Common myeloid progenitor, CD34-positive (primary cell): ENCODE measurements at regions not wholly inside any gene's neighbourhood (a gene's known extent, or its start where the extent isn't known, plus 50 kb on each side); places are given as distances from the start of the nearest gene placed in this dataset.

Source experiments
- CTCF ChIA-PET: fragments of 350-600 bp; sonication (Branson Sonifier 250); formaldehyde crosslinking; loops from one replicate; lab custom pipeline; 2021; ENCODE audit warnings: antibody characterized with exemption; lab: Charles Lee
- POLR2A ChIA-PET: fragments of 350-600 bp; sonication (Branson Sonifier 250); formaldehyde crosslinking; loops from one replicate; lab custom pipeline; 2021; ENCODE audit warnings: antibody characterized with exemption; lab: Charles Lee
- DNase-seq, 3 donors: peaks; one replicate each; pipeline versions ENCODE4 v3.0.0 to v3.0.0-alpha.2; 2013
- H3K27ac ChIP-seq, 2 experiments: 1 replicate in 1 of 2; 2 replicates in 1 of 2; pipeline ENCODE4 v1.7.0; 2013; ENCODE audit warnings: inconsistent platforms in 2 of 2, low read length in 2 of 2, mild to moderate bottlenecking in 2 of 2, low read depth in 1 of 2, moderate library complexity in 1 of 2; ENCODE audit not compliant: severe bottlenecking in 2 of 2, insufficient read depth in 1 of 2, poor library complexity in 1 of 2
- H3K27me3 ChIP-seq, 5 experiments: replicated peaks in 2 of 5; 1 replicate in 3 of 5; 2 replicates in 2 of 5; pipeline versions ENCODE4 v1.6.1 to v1.7.0; 2013; ENCODE audit warnings: low read length in 4 of 5, mild to moderate bottlenecking in 2 of 5, moderate library complexity in 2 of 5, inconsistent platforms in 1 of 5; ENCODE audit not compliant: insufficient read depth in 5 of 5, control insufficient read depth in 4 of 5
- H3K36me3 ChIP-seq, 4 experiments: 1 replicate in 2 of 4; 2 replicates in 2 of 4; pipeline versions ENCODE4 v1.6.1 to v1.7.0; 2013; ENCODE audit warnings: low read length in 3 of 4, control low read depth in 1 of 4, mild to moderate bottlenecking in 1 of 4; ENCODE audit not compliant: control insufficient read depth in 4 of 4, insufficient read depth in 4 of 4
- H3K4me1 ChIP-seq, 4 experiments: 1 replicate in 3 of 4; 2 replicates in 1 of 4; pipeline versions ENCODE4 v1.6.1 to v1.7.1; 2013; ENCODE audit warnings: low read length in 3 of 4, mild to moderate bottlenecking in 3 of 4, control low read depth in 1 of 4, inconsistent platforms in 1 of 4, moderate library complexity in 1 of 4; ENCODE audit not compliant: control insufficient read depth in 4 of 4, insufficient read depth in 4 of 4; ENCODE audit errors: control extremely low read depth in 1 of 4
- H3K4me3 ChIP-seq, 7 experiments: 1 replicate in 4 of 7; 2 replicates in 3 of 7; pipeline versions ENCODE4 v1.5.1 to v1.7.0; 2013; ENCODE audit warnings: mild to moderate bottlenecking in 7 of 7, low read length in 6 of 7, moderate library complexity in 6 of 7, inconsistent platforms in 2 of 7, low read depth in 2 of 7, control low read depth in 1 of 7; ENCODE audit not compliant: insufficient read depth in 4 of 7, control insufficient read depth in 1 of 7; ENCODE audit errors: extremely low read depth in 1 of 7
- H3K9me3 ChIP-seq, 5 experiments: 1 replicate in 4 of 5; 2 replicates in 1 of 5; pipeline versions ENCODE4 v1.6.1 to v1.7.1; 2013; ENCODE audit warnings: low read length in 4 of 5, mild to moderate bottlenecking in 2 of 5, inconsistent platforms in 1 of 5, low read depth in 1 of 5, moderate library complexity in 1 of 5; ENCODE audit not compliant: control insufficient read depth in 4 of 5, insufficient read depth in 2 of 5; ENCODE audit errors: control extremely low read depth in 1 of 5
- WGBS: methylation state at CpG from one replicate; pipeline ENCODE4 v1.1.5; 2013; ENCODE audit not compliant: insufficient coverage; 5-methylcytosine and 5-hydroxymethylcytosine counted together

DNA sequence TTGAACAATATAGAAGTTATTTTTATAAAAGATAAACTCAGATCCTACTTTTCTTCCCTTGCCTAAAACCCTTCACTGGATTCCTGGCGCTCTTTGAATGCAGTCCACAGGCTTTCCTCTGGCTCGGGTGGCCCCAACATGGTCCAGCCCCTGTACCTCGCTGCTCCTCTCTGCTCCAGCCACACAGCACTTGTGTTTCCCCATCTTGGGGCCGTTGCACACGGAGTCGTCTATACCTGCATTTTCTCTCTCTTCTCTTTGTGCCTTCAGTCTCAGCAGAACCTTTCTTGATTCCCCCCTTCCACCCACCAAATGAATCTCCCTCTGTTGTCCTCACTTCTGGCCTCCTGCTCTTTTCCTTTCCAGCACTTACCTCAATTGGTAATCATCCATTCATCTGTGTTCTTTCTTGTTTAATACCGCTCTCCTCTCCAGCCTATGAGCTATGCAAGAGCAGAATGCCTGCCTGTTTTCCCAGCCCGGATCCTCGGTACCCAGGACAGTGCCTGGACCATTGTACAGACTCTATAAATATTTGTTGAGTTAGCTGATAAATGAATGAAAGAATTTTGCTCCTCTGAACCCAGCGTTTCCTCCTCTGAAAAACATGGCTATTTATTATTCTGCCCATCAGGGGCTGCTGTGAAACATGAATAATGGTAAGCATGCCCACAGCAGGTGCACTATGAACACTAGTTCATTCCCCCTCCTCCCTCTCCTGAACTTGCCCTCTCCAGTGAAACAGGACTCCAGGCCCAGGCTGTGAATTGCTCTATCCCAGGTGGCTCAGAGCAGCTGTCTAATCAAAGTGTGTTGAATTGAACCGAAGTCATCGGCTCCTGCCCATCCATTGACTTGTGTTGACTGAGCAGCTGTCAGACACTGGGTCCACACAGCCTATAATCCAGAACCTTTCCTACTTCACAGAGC, 266.9 kb downstream of the PTPRU start:
- ChIA-PET CTCF (no interaction called here), POLR2A (no interaction called here)
- 70% methylated on average over 11 of the region's 12 CpGs for WGBS
- peaks cover 0 to 1% (median 0%) of the 10 kb centered on the region in 5 experiments for H3K9me3 ChIP-seq
- H3K27me3 ChIP-seq, result peaks cover 0 to 31% (median 3%) of the 10 kb centered on the region in 5 experiments
- no peak for DNase-seq
- no peaks in the 10 kb centered on the region for H3K4me1 ChIP-seq
- no peaks in the 10 kb centered on the region for H3K36me3 ChIP-seq
- H3K27ac ChIP-seq, result no peak overlapping the region
- H3K4me3 ChIP-seq, result no peak overlapping the region

DNA sequence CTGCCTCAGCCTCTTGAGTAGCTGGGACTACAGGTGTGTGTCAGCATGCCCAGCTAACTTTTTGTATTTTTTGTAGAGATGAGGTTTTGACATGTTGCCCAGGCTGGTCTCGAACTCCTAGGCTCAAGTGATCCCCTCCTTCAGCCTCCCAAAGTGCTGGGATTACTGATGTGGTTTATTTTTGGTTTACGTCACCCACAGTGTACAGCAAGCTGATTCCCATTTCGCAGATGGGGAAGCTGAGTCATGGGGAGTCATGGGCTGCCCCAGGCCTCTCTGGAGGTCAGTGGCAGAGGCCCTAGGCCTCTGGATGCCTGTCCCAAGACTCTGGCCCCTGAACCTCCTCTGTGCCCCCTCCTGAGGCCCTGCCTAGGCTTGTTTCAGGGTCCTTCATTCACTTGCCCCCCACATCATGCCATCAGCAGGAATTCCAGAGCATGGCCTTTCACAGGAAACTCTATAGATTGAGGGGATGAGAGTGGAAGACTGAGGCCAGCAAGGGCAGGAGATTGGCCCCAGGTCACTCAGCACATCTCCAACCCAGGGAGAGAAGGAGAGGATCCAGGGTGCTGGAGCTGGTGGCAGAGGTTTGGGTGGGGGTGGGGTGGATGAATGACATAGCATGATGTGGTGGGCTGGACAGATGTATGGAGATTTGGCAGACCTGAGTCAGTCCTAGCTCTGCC, 266.0 kb downstream of the PTPRU start:
- CTCF ChIA-PET, result no interaction called here
- H3K27me3 ChIP-seq, result peaks cover 0 to 36% (median 4%) of the 10 kb centered on the region in 5 experiments

DNA sequence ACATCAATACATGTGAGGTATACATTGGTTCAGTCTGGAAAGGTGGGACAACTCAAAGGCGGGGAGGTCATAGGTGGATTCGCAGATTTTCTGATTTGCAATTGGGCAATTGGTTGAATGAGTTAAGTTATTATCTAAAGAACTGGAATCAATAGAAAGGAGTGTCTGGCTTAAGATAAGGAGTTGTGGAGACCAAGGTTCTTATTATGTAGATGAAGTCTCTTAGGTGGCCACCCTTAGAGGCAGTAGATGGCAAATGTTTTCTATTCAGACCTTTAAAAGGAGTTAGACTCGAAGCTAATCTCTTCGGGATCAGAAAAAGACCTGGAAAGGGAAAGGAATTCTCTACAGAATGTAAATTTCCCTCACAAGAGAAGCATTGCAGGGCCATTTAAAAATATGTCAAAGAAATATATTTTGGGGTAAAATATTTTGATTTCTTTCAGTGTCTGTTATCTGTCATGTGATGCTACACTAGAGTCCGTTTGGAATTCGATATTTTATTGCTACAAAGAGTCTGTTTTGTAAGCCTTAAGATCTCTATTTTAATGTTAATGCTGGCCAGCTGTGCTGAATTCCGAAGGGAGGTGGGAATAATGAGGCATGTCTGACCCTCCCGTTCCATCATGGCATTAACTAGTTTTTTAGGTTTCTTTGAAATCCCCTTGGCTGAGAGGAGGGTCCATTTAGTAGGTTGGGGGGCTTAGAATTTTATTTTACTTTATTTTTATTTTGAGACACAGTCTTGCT, 265.1 kb downstream of the PTPRU start:
- H3K4me3 ChIP-seq, result no peak overlapping the region
- POLR2A ChIA-PET, result no interaction called here
- no peaks in the 10 kb centered on the region for H3K4me1 ChIP-seq
- no peaks in the 10 kb centered on the region for H3K36me3 ChIP-seq
- CTCF ChIA-PET, result no interaction called here
- H3K9me3 ChIP-seq, result peaks cover 0 to 6% (median 1%) of the 10 kb centered on the region in 5 experiments
- no peak for DNase-seq
- no peak overlapping the region for H3K27ac ChIP-seq
- WGBS, result 38% methylated on average over 7 of the region's 8 CpGs
- peaks cover 0 to 35% (median 4%) of the 10 kb centered on the region in 5 experiments for H3K27me3 ChIP-seq

More for the DNA sequence above, 266.0 kb downstream of the PTPRU start:
- 100% methylated on average over 1 of the region's 3 CpGs for WGBS
- DNase-seq, result no peak
- no peak overlapping the region for H3K27ac ChIP-seq
- H3K4me3 ChIP-seq, result no peak overlapping the region
- no peaks in the 10 kb centered on the region for H3K4me1 ChIP-seq
- POLR2A ChIA-PET, result no interaction called here
- H3K36me3 ChIP-seq, result no peaks in the 10 kb centered on the region
- H3K9me3 ChIP-seq, result peaks cover 0 to 1% (median 0%) of the 10 kb centered on the region in 5 experiments

DNA sequence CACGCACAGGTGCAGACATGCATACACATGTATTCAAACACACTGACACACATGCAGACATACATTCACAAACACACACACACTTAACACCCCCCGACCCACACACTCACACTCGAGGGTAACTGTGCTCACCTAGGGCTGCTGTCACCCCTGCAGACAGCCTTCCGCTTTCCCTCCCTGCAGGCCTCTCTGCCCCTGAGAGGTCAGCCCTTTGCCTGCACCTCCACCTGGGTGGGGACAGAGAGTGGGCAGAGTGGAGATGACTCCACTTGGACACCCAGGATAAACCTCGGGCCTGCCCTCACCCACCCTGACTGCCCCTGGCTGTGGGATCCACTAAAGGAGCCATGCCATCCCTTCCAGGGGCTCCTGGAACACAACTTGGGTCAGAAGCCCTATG, 264.3 kb downstream of the PTPRU start:
- Histone ChIP-seq H3K4me1 (no peaks in the 10 kb centered on the region), H3K36me3 (no peaks in the 10 kb centered on the region), H3K27ac (no peak overlapping the region), H3K9me3 (peaks cover 0 to 11% (median 1%) of the 10 kb centered on the region in 5 experiments), H3K27me3 (peaks cover 0 to 34% (median 4%) of the 10 kb centered on the region in 5 experiments), H3K4me3 (no peak overlapping the region)
- 94% methylated on average over 3 of the region's 5 CpGs for WGBS
- ChIA-PET CTCF (no interaction called here), POLR2A (no interaction called here)
- DNase-seq, result no peak

DNA sequence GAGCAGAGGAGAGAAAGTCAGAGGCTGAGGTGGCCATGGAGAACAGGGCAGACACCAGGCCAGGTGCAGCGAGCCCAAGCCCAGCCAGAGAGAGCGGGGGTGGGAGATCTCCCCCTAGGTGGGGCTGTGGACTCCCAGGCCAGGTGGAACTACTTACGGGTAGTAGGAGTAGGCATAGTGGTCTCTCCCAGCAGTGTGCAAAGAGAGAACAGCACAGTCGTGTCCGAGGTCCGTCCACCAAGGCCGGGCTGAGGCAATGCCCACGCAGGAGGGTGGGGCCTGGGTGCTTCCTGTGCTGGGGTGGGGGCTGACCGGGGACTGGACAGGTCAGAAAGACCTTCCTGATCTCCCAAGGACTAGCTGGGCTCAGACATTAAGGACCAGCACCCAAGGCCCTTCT, 263.7 kb downstream of the PTPRU start:
- POLR2A ChIA-PET, result no interaction called here
- no peak overlapping the region for H3K27ac ChIP-seq
- DNase-seq, result no peak
- H3K9me3 ChIP-seq, result peaks cover 0 to 14% (median 1%) of the 10 kb centered on the region in 5 experiments
- H3K36me3 ChIP-seq, result no peaks in the 10 kb centered on the region
- no peaks in the 10 kb centered on the region for H3K4me1 ChIP-seq
- 96% methylated on average over 7 of the region's 9 CpGs for WGBS
- H3K4me3 ChIP-seq, result no peak overlapping the region
- peaks cover 0 to 34% (median 4%) of the 10 kb centered on the region in 5 experiments for H3K27me3 ChIP-seq
- CTCF ChIA-PET, result no interaction called here

DNA sequence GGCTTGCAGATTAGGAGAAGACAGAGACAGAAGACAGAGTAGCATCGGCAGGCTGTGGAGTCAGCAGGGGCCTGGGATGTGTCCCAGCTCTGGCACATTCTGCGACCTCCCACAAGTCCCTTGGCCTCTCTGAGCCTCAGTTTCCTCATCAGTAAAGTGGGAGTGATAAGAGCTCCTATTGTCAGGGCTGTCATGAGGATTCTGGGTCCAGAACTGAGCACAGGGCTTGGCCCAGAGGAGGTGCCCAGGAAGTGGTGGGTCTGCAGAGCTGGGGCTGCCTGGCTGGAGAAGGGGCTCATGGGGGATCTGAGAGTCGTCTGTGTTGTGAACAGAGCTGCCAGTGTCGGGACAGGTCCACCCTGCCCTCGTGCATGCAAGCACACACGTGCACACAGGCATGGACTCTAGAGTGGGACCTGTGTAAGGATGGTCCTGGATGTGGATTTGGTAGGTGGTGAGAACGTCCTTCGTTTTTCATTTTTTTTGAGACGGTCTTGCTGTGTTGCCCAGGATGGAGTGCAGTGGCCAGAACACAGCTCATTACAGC, 262.9 kb downstream of the PTPRU start:
- CTCF ChIA-PET, result no interaction called here
- POLR2A ChIA-PET, result no interaction called here
- Histone ChIP-seq H3K27ac (no peak overlapping the region), H3K27me3 (peaks cover 0 to 33% (median 4%) of the 10 kb centered on the region in 5 experiments), H3K4me3 (no peak overlapping the region), H3K9me3 (peaks cover 0 to 18% (median 4%) of the 10 kb centered on the region in 5 experiments), H3K4me1 (no peaks in the 10 kb centered on the region), H3K36me3 (no peaks in the 10 kb centered on the region)
- no peak for DNase-seq
- WGBS, result 92% methylated on average over 5 of the region's 9 CpGs
